ENCODE measurements at regions not wholly inside any gene's neighbourhood (a gene's known extent, or its start where the extent isn't known, plus 50 kb on each side); places are given as distances from the start of the nearest gene placed in this dataset.

GRCh38 chr17:34706029-34706428, 126.6 kb downstream of the TMEM132E start:
- H3K4me3 ChIP-seq, result no peak overlapping the region
- no peaks in the 10 kb centered on the region for H3K4me1 ChIP-seq
- H3K36me3 ChIP-seq, result no peaks in the 10 kb centered on the region
- DNase-seq (ENCODE audit: extremely low spot score in 2 of 2), result no peak
- H3K27ac ChIP-seq, result no peak overlapping the region
- intact Hi-C loops (cut with DNase I), result no loop called here
- H3K27me3 ChIP-seq, result no peaks in the 10 kb centered on the region
- TF ChIP-seq POLR2AphosphoS5 (IDR thresholded peaks at IDR 0.05; ENCODE audit: insufficient read depth in 1 of 2, low read depth in 1 of 2) (no peak), CTCF (IDR thresholded peaks at IDR 0.05) (no peak), POLR2A (IDR thresholded peaks at IDR 0.05) (no peak)
- no peaks in the 10 kb centered on the region for H3K9me3 ChIP-seq

GRCh38 chr17:34703533-34703932, 124.2 kb downstream of the TMEM132E start:
- Histone ChIP-seq H3K9me3 (no peaks in the 10 kb centered on the region), H3K27ac (no peak overlapping the region), H3K27me3 (no peaks in the 10 kb centered on the region), H3K4me3 (no peak overlapping the region), H3K36me3 (no peaks in the 10 kb centered on the region), H3K4me1 (no peaks in the 10 kb centered on the region)
- intact Hi-C loops (cut with DNase I), result no loop called here
- TF ChIP-seq POLR2AphosphoS5 (IDR thresholded peaks at IDR 0.05; ENCODE audit: insufficient read depth in 1 of 2, low read depth in 1 of 2) (no peak), CTCF (IDR thresholded peaks at IDR 0.05) (no peak), POLR2A (IDR thresholded peaks at IDR 0.05) (no peak)
- no peak for DNase-seq (ENCODE audit: extremely low spot score in 2 of 2)

GRCh38 chr17:34699181-34699580, 119.8 kb downstream of the TMEM132E start:
- Histone ChIP-seq H3K27me3 (no peaks in the 10 kb centered on the region), H3K27ac (no peak overlapping the region), H3K4me3 (no peak overlapping the region), H3K4me1 (no peaks in the 10 kb centered on the region), H3K36me3 (no peaks in the 10 kb centered on the region), H3K9me3 (no peaks in the 10 kb centered on the region)
- DNase-seq (ENCODE audit: extremely low spot score in 2 of 2), result no peak
- no peak for TF ChIP-seq POLR2A (IDR thresholded peaks at IDR 0.05)
- TF ChIP-seq CTCF (IDR thresholded peaks at IDR 0.05), result no peak
- TF ChIP-seq POLR2AphosphoS5 (IDR thresholded peaks at IDR 0.05; ENCODE audit: insufficient read depth in 1 of 2, low read depth in 1 of 2), result no peak
- intact Hi-C loops (cut with DNase I), result loop anchor here (5.0 kb wide), 1 partner anchor 593 kb away; no protein-coding TSS in a partner anchor

- Histone ChIP-seq H3K9me3 (no peaks in the 10 kb centered on the region), H3K36me3 (no peaks in the 10 kb centered on the region), H3K27ac (no peak overlapping the region), H3K4me1 (no peaks in the 10 kb centered on the region), H3K27me3 (no peaks in the 10 kb centered on the region), H3K4me3 (no peak overlapping the region)
- DNase-seq (ENCODE audit: extremely low spot score in 2 of 2), result no peak
- TF ChIP-seq CTCF (IDR thresholded peaks at IDR 0.05) (no peak), POLR2AphosphoS5 (IDR thresholded peaks at IDR 0.05; ENCODE audit: insufficient read depth in 1 of 2, low read depth in 1 of 2) (no peak), POLR2A (IDR thresholded peaks at IDR 0.05) (no peak)
- intact Hi-C loops (cut with DNase I), result no loop called here
Observed at GRCh38 chr17:34692920-34693319, 113.5 kb downstream of the TMEM132E start.

Data from vagina (tissue), 2 donors.